ENCODE measurements at regions not wholly inside any gene's neighbourhood (a gene's known extent, or its start where the extent isn't known, plus 50 kb on each side); places are given as distances from the start of the nearest gene placed in this dataset.

GRCh38 chr9:108568093-108568492 lies 287.7 kb downstream of the ACTL7B start:
- no peak for TF ChIP-seq CTCF (conservative IDR thresholded peaks at IDR 0.05)
- H3K27ac ChIP-seq, result peak overlapping the region; percentile 76

GRCh38 chr9:108567571-108567970 lies 288.2 kb downstream of the ACTL7B start:
- peak overlapping the region; percentile 76 for H3K27ac ChIP-seq
- no peak for TF ChIP-seq CTCF (conservative IDR thresholded peaks at IDR 0.05)

DNA sequence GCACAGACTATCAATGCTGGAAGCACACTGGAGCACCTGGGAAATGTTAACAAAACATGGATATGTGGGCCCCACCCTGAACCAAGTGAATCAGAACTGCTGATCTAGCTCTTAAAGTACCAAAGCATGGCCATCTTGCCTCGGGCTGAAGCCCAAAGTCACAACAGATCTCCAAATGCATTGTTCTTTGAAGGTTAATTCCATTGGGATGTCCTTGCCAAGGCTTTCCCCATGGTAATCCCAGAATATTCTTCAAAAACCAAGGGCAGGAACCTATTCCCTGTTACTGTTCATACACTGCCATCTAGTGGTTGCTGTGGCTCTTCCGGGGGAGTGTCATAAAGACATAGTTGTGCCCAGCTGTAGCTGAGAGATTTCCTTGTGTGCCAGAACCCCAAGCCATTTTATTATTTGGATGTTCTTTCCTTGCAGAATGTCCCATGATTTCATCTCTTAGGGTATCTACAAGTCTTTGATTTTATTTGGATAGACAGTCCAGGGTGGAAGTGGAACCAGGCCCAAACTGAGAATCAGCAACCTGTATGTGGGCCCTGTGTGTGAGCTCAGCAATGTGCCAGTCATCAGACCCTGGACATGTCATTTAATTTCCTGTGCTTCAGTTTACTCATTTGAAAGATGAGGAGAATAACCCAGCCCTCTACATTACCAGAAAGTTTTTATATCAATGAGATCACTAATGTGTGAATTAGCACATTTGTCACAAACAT lies 290.0 kb downstream of the ACTL7B start:
- peak overlapping the region; percentile 76; the same call in 1 of the 2 replicates for H3K27ac ChIP-seq
- peak; percentile 98 for TF ChIP-seq CTCF (conservative IDR thresholded peaks at IDR 0.05)

DNA sequence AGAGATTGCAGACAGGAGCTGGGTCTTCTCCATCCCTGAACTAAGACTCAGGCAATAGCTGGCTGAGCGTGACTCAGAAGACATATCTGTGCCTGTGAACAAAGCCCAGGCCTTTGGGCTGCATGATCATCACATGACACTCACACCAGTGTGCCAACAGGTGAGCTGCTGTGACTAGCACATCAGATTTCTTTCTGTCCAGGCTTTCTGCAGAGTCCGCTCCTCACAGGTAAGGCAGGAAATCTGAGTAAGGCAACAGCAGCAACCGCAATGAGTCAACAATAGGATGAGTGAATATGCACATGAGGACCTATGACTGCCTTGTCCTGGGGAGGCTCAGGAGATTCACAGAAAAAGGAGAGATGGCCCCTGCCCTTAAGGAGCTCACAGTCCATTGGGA lies 293.6 kb downstream of the ACTL7B start:
- TF ChIP-seq CTCF (conservative IDR thresholded peaks at IDR 0.05), result no peak
- no peak overlapping the region for H3K27ac ChIP-seq

- no peak overlapping the region for H3K27ac ChIP-seq
- no peak for TF ChIP-seq CTCF (conservative IDR thresholded peaks at IDR 0.05)
Observed at GRCh38 chr9:108559432-108559831, 296.4 kb downstream of the ACTL7B start.

GRCh38 chr9:108554831-108555230 lies 301.0 kb downstream of the ACTL7B start:
- no peak overlapping the region for H3K27ac ChIP-seq
- no peak for TF ChIP-seq CTCF (conservative IDR thresholded peaks at IDR 0.05)

DNA sequence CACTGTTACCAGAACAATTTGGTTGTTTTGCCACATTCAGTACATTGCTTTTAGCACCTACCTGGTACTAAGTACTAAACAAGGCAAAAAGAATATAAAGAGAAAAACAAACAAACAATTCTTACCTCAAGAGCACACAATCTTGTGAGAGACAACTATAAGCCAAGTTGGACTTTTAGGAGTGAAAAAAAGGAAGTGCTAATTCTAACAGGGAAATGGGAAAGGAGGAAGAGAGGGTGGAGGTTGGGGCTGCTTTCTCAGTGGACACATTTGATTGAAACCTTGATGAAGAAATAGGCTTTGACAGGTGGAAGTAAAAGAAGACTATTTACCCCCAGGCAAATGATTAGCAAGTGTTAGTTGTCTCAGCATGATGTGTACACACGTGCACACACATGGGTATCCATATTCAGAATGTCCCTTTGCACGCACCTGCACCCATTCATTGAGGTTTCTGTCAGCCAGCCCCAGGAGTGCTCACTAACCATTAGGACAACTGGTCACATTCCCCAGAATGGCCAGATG lies 302.6 kb downstream of the ACTL7B start:
- H3K27ac ChIP-seq, result no peak overlapping the region
- TF ChIP-seq CTCF (conservative IDR thresholded peaks at IDR 0.05), result no peak
